GM12801 (cell line): ENCODE measurements at regions not wholly inside any gene's neighbourhood (a gene's known extent, or its start where the extent isn't known, plus 50 kb on each side); places are given as distances from the start of the nearest gene placed in this dataset.

Experiments used
- TF ChIP-seq, protein P1 (sequence below): IDR thresholded peaks from one replicate; pipeline ENCODE4 v1.5.1; 2011; ENCODE audit warnings: control low read depth; ENCODE audit not compliant: insufficient read length; ENCODE audit errors: extremely low read depth

DNA sequence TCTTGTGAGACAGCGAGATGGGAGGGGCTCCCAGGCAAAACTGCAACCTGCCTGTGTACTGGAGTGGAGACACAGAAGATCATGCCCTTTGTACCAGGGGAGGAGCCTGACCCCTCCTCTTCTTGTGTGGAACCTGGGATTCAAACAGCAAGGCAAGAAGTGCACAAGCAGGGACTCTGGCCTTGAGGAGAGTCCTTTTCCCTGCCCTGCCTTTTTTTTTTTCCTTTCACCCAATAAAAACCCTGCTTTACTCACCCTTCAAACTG is 251.8 kb upstream of the OPRM1 start:
- TF ChIP-seq, protein P1, sequence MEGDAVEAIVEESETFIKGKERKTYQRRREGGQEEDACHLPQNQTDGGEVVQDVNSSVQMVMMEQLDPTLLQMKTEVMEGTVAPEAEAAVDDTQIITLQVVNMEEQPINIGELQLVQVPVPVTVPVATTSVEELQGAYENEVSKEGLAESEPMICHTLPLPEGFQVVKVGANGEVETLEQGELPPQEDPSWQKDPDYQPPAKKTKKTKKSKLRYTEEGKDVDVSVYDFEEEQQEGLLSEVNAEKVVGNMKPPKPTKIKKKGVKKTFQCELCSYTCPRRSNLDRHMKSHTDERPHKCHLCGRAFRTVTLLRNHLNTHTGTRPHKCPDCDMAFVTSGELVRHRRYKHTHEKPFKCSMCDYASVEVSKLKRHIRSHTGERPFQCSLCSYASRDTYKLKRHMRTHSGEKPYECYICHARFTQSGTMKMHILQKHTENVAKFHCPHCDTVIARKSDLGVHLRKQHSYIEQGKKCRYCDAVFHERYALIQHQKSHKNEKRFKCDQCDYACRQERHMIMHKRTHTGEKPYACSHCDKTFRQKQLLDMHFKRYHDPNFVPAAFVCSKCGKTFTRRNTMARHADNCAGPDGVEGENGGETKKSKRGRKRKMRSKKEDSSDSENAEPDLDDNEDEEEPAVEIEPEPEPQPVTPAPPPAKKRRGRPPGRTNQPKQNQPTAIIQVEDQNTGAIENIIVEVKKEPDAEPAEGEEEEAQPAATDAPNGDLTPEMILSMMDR, result no peak

DNA sequence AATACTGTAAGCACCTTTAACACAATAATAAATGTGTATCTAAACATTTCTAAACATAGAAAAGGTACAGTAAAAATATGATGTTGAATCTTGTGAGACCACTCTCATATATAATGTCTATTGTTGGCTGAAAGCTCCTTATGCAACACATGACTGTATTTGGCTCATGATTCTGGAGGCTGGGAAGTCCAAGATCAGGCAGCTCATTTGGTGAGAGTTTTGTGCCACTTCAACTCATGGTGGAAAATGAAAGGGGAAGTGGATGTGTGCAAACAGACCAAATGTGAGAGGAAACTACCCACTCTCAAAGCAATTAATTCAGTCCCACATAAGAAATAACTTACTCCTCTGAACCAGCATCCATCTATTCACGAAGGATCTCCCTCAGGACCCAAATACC is 257.7 kb upstream of the OPRM1 start:
- TF ChIP-seq, protein P1, result no peak

DNA sequence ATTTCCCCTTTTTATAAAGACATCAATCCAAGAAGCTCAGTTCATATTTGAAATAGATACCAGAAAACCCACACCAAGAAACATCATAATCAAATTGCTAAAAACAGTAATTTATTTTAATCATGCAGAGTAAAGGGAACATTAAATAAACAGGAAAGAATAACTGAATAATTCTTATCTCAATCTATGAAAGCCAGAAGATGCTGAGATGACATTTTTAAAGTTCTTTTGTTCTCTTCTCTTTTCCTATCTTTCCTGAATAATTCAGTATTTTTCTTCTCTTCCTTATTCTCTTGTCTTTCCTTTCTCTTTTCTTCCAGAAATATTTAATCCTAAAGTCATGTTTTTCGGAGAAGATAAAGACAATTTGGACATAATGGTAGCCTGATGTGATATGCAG is 259.0 kb upstream of the OPRM1 start:
- TF ChIP-seq, protein P1, result no peak

DNA sequence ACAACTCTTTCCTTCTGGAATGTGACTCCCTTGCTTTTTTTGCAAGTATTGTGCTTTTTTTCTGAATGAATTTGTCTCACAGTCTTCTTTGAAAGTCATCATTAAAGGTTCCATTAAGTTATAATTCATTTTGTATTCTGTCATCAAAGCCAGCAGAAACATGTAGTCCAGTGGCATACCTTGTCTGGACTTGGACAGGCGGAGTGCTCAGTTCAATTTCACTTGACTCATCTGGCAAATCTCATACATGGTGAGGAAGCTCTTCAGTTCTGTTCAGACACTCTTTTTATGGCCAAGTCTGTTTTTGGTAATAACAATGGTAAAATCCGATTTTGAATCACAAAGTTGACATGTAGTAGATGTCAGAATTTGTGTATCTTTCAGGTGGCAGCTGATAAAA is 260.8 kb upstream of the OPRM1 start:
- TF ChIP-seq, protein P1, result no peak

DNA sequence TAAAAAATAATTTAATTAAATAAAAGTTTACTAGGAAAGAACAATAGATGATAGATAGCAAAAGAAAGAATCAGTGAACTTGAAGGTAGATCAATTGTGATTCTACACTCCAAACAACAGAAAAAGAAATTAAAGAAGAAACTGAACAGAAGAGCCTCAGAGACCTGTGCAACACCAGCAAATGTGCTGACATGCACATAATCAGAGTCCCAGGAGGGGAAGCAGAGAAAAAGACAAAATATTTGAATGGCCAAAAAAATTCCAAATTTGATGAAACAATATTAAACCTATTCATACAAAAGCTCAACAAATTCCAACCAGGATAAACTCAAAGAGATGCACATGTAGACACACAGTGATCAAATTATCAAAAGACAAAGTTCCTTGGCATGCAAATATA is 267.5 kb upstream of the OPRM1 start:
- TF ChIP-seq, protein P1, result no peak

DNA sequence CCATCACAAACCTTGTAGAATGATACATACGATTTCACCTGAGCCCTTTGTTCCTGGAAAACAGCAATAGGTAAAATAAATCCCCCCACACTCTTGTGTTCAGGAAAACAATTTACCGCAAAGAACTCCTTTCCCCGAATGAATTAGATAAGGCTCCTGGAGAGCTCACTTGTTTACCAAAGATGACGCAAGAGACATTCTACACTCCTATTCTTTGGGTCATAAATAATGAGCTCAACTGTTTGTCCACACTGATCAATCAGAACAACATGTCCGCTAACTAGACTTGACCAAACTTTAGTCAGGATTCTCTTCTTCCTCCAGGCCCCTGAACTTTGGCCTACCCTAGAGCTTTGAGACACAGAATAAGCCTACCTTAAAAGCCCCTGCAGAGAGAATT is 271.9 kb upstream of the OPRM1 start:
- TF ChIP-seq, protein P1, result no peak

DNA sequence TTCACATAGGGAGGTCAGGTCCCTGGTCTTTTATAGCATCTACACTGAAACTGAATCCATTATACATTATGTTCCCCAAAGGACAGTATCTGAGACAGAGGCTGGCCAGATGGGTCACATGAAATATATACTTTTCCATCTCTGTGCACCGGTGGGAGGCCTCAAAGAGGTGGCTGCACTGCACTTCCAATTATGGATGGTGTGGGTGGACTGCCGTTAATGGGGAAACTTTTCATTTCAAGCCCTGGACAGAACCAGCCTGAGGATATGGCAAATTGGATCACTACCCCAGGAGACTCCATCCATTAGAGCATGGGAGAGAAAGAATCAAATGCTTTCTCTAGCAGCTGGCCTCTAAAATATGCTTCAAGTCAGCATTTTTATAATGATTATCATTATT is 280.5 kb upstream of the OPRM1 start:
- TF ChIP-seq, protein P1, result no peak

DNA sequence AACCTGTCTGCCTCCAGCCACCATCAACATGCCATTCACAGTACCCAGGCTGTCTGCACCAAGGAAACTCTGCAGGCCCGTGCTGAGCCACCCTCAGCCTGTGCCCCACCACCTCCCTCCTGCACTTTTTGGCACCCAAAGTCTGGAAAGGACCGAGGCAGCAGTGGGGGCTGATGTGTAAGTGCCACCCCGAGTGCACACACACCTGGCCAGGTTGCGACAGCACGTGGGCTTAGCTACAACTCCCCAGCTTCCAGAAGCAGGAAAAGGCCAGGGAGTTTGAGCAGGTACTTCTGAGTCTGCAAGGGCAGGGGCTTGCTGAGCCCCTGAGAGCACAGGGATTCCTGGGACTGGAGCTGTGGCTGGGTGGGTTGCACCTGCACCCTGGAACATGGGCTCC is 303.3 kb upstream of the OPRM1 start:
- TF ChIP-seq, protein P1, result no peak
